ENCODE measurements at regions not wholly inside any gene's neighbourhood (a gene's known extent, or its start where the extent isn't known, plus 50 kb on each side); places are given as distances from the start of the nearest gene placed in this dataset.

GRCh38 chr5:125848751-125849150 lies 574.5 kb upstream of the GRAMD2B start:
- TF ChIP-seq GATA3 (IDR thresholded peaks at IDR 0.05; ENCODE audit: low read depth, low read length) (no peak), GATA2 (IDR thresholded peaks at IDR 0.05; ENCODE audit: low read depth, low read length) (no peak)

- no peak for TF ChIP-seq GATA2 (IDR thresholded peaks at IDR 0.05; ENCODE audit: low read depth, low read length)
- no peak for TF ChIP-seq GATA3 (IDR thresholded peaks at IDR 0.05; ENCODE audit: low read depth, low read length)
Measured at GRCh38 chr5:125856949-125857348, 566.3 kb upstream of the GRAMD2B start.

GRCh38 chr5:125863579-125863978 lies 559.6 kb upstream of the GRAMD2B start:
- TF ChIP-seq GATA2 (IDR thresholded peaks at IDR 0.05; ENCODE audit: low read depth, low read length) (no peak), GATA3 (IDR thresholded peaks at IDR 0.05; ENCODE audit: low read depth, low read length) (no peak)

- TF ChIP-seq GATA2 (IDR thresholded peaks at IDR 0.05; ENCODE audit: low read depth, low read length) = no peak
Measured at GRCh38 chr5:125865166-125865815, 557.9 kb upstream of the GRAMD2B start.

GRCh38 chr5:125868036-125868435 lies 555.2 kb upstream of the GRAMD2B start:
- TF ChIP-seq GATA2 (IDR thresholded peaks at IDR 0.05; ENCODE audit: low read depth, low read length) = no peak
- TF ChIP-seq GATA3 (IDR thresholded peaks at IDR 0.05; ENCODE audit: low read depth, low read length) = no peak

GRCh38 chr5:125870256-125870655 lies 553.0 kb upstream of the GRAMD2B start:
- TF ChIP-seq GATA3 (IDR thresholded peaks at IDR 0.05; ENCODE audit: low read depth, low read length) (no peak), GATA2 (IDR thresholded peaks at IDR 0.05; ENCODE audit: low read depth, low read length) (no peak)

- TF ChIP-seq GATA3 (IDR thresholded peaks at IDR 0.05; ENCODE audit: low read depth, low read length) (no peak), GATA2 (IDR thresholded peaks at IDR 0.05; ENCODE audit: low read depth, low read length) (no peak)
Measured at GRCh38 chr5:125874057-125874456, 549.2 kb upstream of the GRAMD2B start.

- TF ChIP-seq GATA2 (IDR thresholded peaks at IDR 0.05; ENCODE audit: low read depth, low read length) (no peak), GATA3 (IDR thresholded peaks at IDR 0.05; ENCODE audit: low read depth, low read length) (no peak)
Measured at GRCh38 chr5:125874717-125875116, 548.5 kb upstream of the GRAMD2B start.

- TF ChIP-seq GATA3 (IDR thresholded peaks at IDR 0.05; ENCODE audit: low read depth, low read length) (no peak), GATA2 (IDR thresholded peaks at IDR 0.05; ENCODE audit: low read depth, low read length) (no peak)
Measured at GRCh38 chr5:125877248-125877647, 546.0 kb upstream of the GRAMD2B start.

- TF ChIP-seq GATA2 (IDR thresholded peaks at IDR 0.05; ENCODE audit: low read depth, low read length) = no peak
- TF ChIP-seq GATA3 (IDR thresholded peaks at IDR 0.05; ENCODE audit: low read depth, low read length) = no peak
Measured at GRCh38 chr5:125882061-125882460, 541.1 kb upstream of the GRAMD2B start.

GRCh38 chr5:125883223-125883622 lies 540.0 kb upstream of the GRAMD2B start:
- no peak for TF ChIP-seq GATA2 (IDR thresholded peaks at IDR 0.05; ENCODE audit: low read depth, low read length)
- no peak for TF ChIP-seq GATA3 (IDR thresholded peaks at IDR 0.05; ENCODE audit: low read depth, low read length)

GRCh38 chr5:125888358-125888757 lies 534.9 kb upstream of the GRAMD2B start:
- TF ChIP-seq GATA3 (IDR thresholded peaks at IDR 0.05; ENCODE audit: low read depth, low read length) (no peak), GATA2 (IDR thresholded peaks at IDR 0.05; ENCODE audit: low read depth, low read length) (no peak)

- TF ChIP-seq GATA2 (IDR thresholded peaks at IDR 0.05; ENCODE audit: low read depth, low read length) (no peak), GATA3 (IDR thresholded peaks at IDR 0.05; ENCODE audit: low read depth, low read length) (no peak)
Measured at GRCh38 chr5:125890511-125890931, 532.7 kb upstream of the GRAMD2B start.

GRCh38 chr5:125891061-125891725 lies 532.0 kb upstream of the GRAMD2B start:
- TF ChIP-seq GATA2 (IDR thresholded peaks at IDR 0.05; ENCODE audit: low read depth, low read length) (no peak), GATA3 (IDR thresholded peaks at IDR 0.05; ENCODE audit: low read depth, low read length) (no peak)

- TF ChIP-seq GATA2 (IDR thresholded peaks at IDR 0.05; ENCODE audit: low read depth, low read length) (no peak), GATA3 (IDR thresholded peaks at IDR 0.05; ENCODE audit: low read depth, low read length) (no peak)
Measured at GRCh38 chr5:125894383-125894782, 528.8 kb upstream of the GRAMD2B start.

All from SH-SY5Y (cell line).